ENCODE measurements at regions not wholly inside any gene's neighbourhood (a gene's known extent, or its start where the extent isn't known, plus 50 kb on each side); places are given as distances from the start of the nearest gene placed in this dataset.

GRCh38 chr9:87810679-87811178 lies 71.9 kb upstream of the SPATA31E1 start (continued):
- TF ChIP-seq ELF1 (tag; IDR thresholded peaks at IDR 0.05): no peak
- no peak for TF ChIP-seq FOXA3 (CRISPR knock-in tag; conservative IDR thresholded peaks at IDR 0.05 in 1 of 2, IDR thresholded peaks at IDR 0.05 in 1 of 2)
- no peak for TF ChIP-seq FOXP1 (CRISPR knock-in tag; IDR thresholded peaks at IDR 0.05)
- TF ChIP-seq ZBTB33 (CRISPR knock-in tag; IDR thresholded peaks at IDR 0.05): no peak
- TF ChIP-seq EWSR1 (IDR thresholded peaks at IDR 0.05; ENCODE audit: borderline replicate concordance, low read depth, partially characterized antibody): no peak
- no peak for TF ChIP-seq TSHZ1 (CRISPR knock-in tag; IDR thresholded peaks at IDR 0.05)
- no peak for TF ChIP-seq MBD1 (CRISPR knock-in tag; IDR thresholded peaks at IDR 0.05)
- peak; percentile 74 for TF ChIP-seq C11orf30 (IDR thresholded peaks at IDR 0.05; ENCODE audit: low read depth)
- peak; percentile 90 for TF ChIP-seq ZNF766 (CRISPR knock-in tag; conservative IDR thresholded peaks at IDR 0.05)
- no peak for TF ChIP-seq DMBX1 (CRISPR knock-in tag; IDR thresholded peaks at IDR 0.05; ENCODE audit: borderline replicate concordance)
- peak; percentile 57 for TF ChIP-seq TFAP4 (CRISPR knock-in tag; IDR thresholded peaks at IDR 0.05; ENCODE audit: borderline replicate concordance)
- peak; percentile 78 for TF ChIP-seq HDAC3 (IDR thresholded peaks at IDR 0.05; ENCODE audit: borderline replicate concordance, partially characterized antibody)
- TF ChIP-seq EGR1 (conservative IDR thresholded peaks at IDR 0.05): no peak
- no peak for TF ChIP-seq KDM2B (CRISPR knock-in tag; IDR thresholded peaks at IDR 0.05)
- no peak for TF ChIP-seq HNRNPL (IDR thresholded peaks at IDR 0.05; ENCODE audit: low read depth, low read length)
- TF ChIP-seq RCOR1 (IDR thresholded peaks at IDR 0.05; ENCODE audit: borderline replicate concordance in 1 of 2, low read depth in 2 of 2, low read length in 2 of 2): peak in 1 of 2 experiments; percentile 89; a peak in 3 of 4 replicates
- no peak for TF ChIP-seq ZNF740 (CRISPR knock-in tag; IDR thresholded peaks at IDR 0.05)
- TF ChIP-seq ZNF740 (tag; IDR thresholded peaks at IDR 0.05): no peak
